Skeletal muscle cell (primary cell): ENCODE measurements at regions not wholly inside any gene's neighbourhood (a gene's known extent, or its start where the extent isn't known, plus 50 kb on each side); places are given as distances from the start of the nearest gene placed in this dataset.

ENCODE experiments used
- DNase-seq: peaks from one replicate; pipeline ENCODE4 v3.0.0-alpha.2; 2010; ENCODE audit warnings: low read depth
- H3K4me3 ChIP-seq: 2 replicates; pipeline ENCODE4 v1.5.1; 2011; ENCODE audit warnings: low read depth, mild to moderate bottlenecking, control low read depth, low read length, moderate library complexity

GRCh38 chr1:14545422-14546025 lies 53.0 kb upstream of the KAZN start:
- H3K4me3 ChIP-seq = no peak overlapping the region
- DNase-seq = no peak

- no peak overlapping the region for H3K4me3 ChIP-seq
- no peak for DNase-seq
Observed at GRCh38 chr1:14546416-14546815, 52.1 kb upstream of the KAZN start.
